Endodermal cell (in vitro differentiated cells): ENCODE measurements at regions not wholly inside any gene's neighbourhood (a gene's known extent, or its start where the extent isn't known, plus 50 kb on each side); places are given as distances from the start of the nearest gene placed in this dataset.

Experiments used
- DNase-seq: peaks from one replicate; pipeline ENCODE4 v3.0.0-alpha.2; 2017
- H3K27ac ChIP-seq: 2 replicates; pipeline ENCODE4 v1.5.1; 2013; ENCODE audit warnings: mild to moderate bottlenecking, low read depth, low read length, moderate library complexity
- H3K27me3 ChIP-seq: 2 replicates; pipeline ENCODE4 v1.6.1; 2013; ENCODE audit warnings: mild to moderate bottlenecking, low read length, moderate library complexity; ENCODE audit not compliant: insufficient read depth, control insufficient read depth, poor library complexity, severe bottlenecking
- H3K36me3 ChIP-seq: 2 replicates; pipeline ENCODE4 v1.7.0; 2013; ENCODE audit warnings: mild to moderate bottlenecking, low read length, moderate library complexity; ENCODE audit not compliant: control insufficient read depth, insufficient read depth
- H3K4me1 ChIP-seq: one replicate; pipeline ENCODE4 v1.7.0; 2013; ENCODE audit warnings: low read length; ENCODE audit not compliant: control insufficient read depth, insufficient read depth
- H3K4me3 ChIP-seq: 2 replicates; pipeline ENCODE4 v1.5.1; 2013; ENCODE audit warnings: mild to moderate bottlenecking, low read length, moderate library complexity
- H3K9ac ChIP-seq: 2 replicates; pipeline ENCODE4 v1.6.1; 2013; ENCODE audit warnings: mild to moderate bottlenecking, low read length, moderate library complexity; ENCODE audit not compliant: poor library complexity, severe bottlenecking; ENCODE audit errors: extremely low read depth
- H3K9me3 ChIP-seq: 2 replicates; pipeline ENCODE4 v1.6.1; 2013; ENCODE audit warnings: mild to moderate bottlenecking, low read length, moderate library complexity; ENCODE audit not compliant: control insufficient read depth
- H3K27ac Mint-ChIP-seq: 2 replicates; pipeline ENCODE4 v1.8.0; 2020; ENCODE audit warnings: mixed read lengths
- H3K27me3 Mint-ChIP-seq: 2 replicates; pipeline ENCODE4 v1.8.0; 2021; ENCODE audit warnings: mild to moderate bottlenecking, mixed read lengths; ENCODE audit not compliant: insufficient read depth
- H3K36me3 Mint-ChIP-seq: 2 replicates; pipeline ENCODE4 v1.8.0; 2020; ENCODE audit warnings: low read depth, mixed read lengths
- H3K4me1 Mint-ChIP-seq: 2 replicates; pipeline ENCODE4 v1.8.0; 2020; ENCODE audit warnings: mixed read lengths
- H3K4me3 Mint-ChIP-seq: 2 replicates; pipeline ENCODE4 v1.8.0; 2020; ENCODE audit warnings: mild to moderate bottlenecking, moderate library complexity, mixed read lengths
- H3K9me3 Mint-ChIP-seq: 2 replicates; pipeline ENCODE4 v1.8.0; 2020; ENCODE audit warnings: mild to moderate bottlenecking, mixed read lengths
- CTCF ChIP-seq: fragments of 200-600 bp; sonication (generic); conservative IDR thresholded peaks from 2 replicates; pipeline ENCODE4 v1.5.0; 2021; ENCODE audit warnings: antibody characterized with exemption, mild to moderate bottlenecking
- WGBS, 2 experiments: methylation state at CpG; one replicate each; pipeline versions ENCODE4 v1.1.5 to v1.1.7; 2013; ENCODE audit warnings: missing lambda C conversion rate in 2 of 2, mixed read lengths in 1 of 2; ENCODE audit not compliant: insufficient coverage in 1 of 2, insufficient read length in 1 of 2; 5-methylcytosine and 5-hydroxymethylcytosine counted together

- Mint-ChIP-seq H3K9me3 (peaks cover 6% of the 10 kb centered on the region), H3K4me3 (no peak overlapping the region), H3K4me1 (no peaks in the 10 kb centered on the region), H3K27ac (no peak overlapping the region), H3K36me3 (no peaks in the 10 kb centered on the region), H3K27me3 (no peaks in the 10 kb centered on the region)
- Histone ChIP-seq H3K4me3 (no peak overlapping the region), H3K36me3 (no peaks in the 10 kb centered on the region), H3K4me1 (no peaks in the 10 kb centered on the region), H3K9ac (no peak overlapping the region), H3K27ac (no peak overlapping the region), H3K27me3 (no peaks in the 10 kb centered on the region), H3K9me3 (no peaks in the 10 kb centered on the region)
- 93 to 95% methylated on average over 4 to 8 of the region's 9 CpGs for WGBS, 2 experiments
- no peak for DNase-seq
- no peak for TF ChIP-seq CTCF
These were observed 358.6 kb upstream of the CDH9 start for GRCh38 chr5:27396998-27397397.

- H3K27ac Mint-ChIP-seq: no peak overlapping the region
- no peak overlapping the region for H3K4me3 Mint-ChIP-seq
- Histone ChIP-seq H3K4me1 (no peaks in the 10 kb centered on the region), H3K27ac (no peak overlapping the region), H3K9me3 (no peaks in the 10 kb centered on the region), H3K4me3 (no peak overlapping the region), H3K36me3 (no peaks in the 10 kb centered on the region), H3K27me3 (no peaks in the 10 kb centered on the region), H3K9ac (no peak overlapping the region)
- H3K9me3 Mint-ChIP-seq: no peaks in the 10 kb centered on the region
- no CpG with 5 or more reads among the region's 1 CpG for WGBS, 2 experiments
- no peak for TF ChIP-seq CTCF
- H3K27me3 Mint-ChIP-seq: no peaks in the 10 kb centered on the region
- peaks cover 1% of the 10 kb centered on the region for H3K4me1 Mint-ChIP-seq
- DNase-seq: no peak
- H3K36me3 Mint-ChIP-seq: no peaks in the 10 kb centered on the region
These were observed 354.3 kb upstream of the CDH9 start for GRCh38 chr5:27392716-27393115.

- H3K9me3 Mint-ChIP-seq: no peaks in the 10 kb centered on the region
- Histone ChIP-seq H3K9ac (no peak overlapping the region), H3K36me3 (no peaks in the 10 kb centered on the region), H3K4me3 (no peak overlapping the region), H3K27me3 (no peaks in the 10 kb centered on the region), H3K9me3 (no peaks in the 10 kb centered on the region), H3K27ac (no peak overlapping the region), H3K4me1 (no peaks in the 10 kb centered on the region)
- H3K27me3 Mint-ChIP-seq: no peaks in the 10 kb centered on the region
- no peaks in the 10 kb centered on the region for H3K36me3 Mint-ChIP-seq
- H3K4me3 Mint-ChIP-seq: no peak overlapping the region
- DNase-seq: no peak
- no peak for TF ChIP-seq CTCF
- H3K4me1 Mint-ChIP-seq: peaks cover 5% of the 10 kb centered on the region
- H3K27ac Mint-ChIP-seq: no peak overlapping the region
- 88% methylated on average over 1 of the region's 2 CpGs; no CpG with 5 or more reads in 1 of the 2 experiments for WGBS, 2 experiments
These were observed 351.3 kb upstream of the CDH9 start for GRCh38 chr5:27389696-27390095.
